Activated T-helper 1 cell treated with anti-CD3 and anti-CD28 coated beads, Interleukin-12 subunit alpha, Interleukin-12 subunit beta, Interleukin-2, Interleukin-4 antibody, amounts not matched to agents 30 ng/mL and 10 ng/mL and 1 ng/mL, durations not matched to agents 14 hours and 24 hours and 36 hours (primary cell): ENCODE measurements at regions not wholly inside any gene's neighbourhood (a gene's known extent, or its start where the extent isn't known, plus 50 kb on each side); places are given as distances from the start of the nearest gene placed in this dataset.
"Not testable (repeated sequence)": the region's sequence is repeated elsewhere in the genome, so short reads cannot be mapped to it uniquely, and the experiment has no call there.

Experiments used
- DNase-seq: peaks from one replicate; pipeline ENCODE4 v3.0.0; 2021; ENCODE audit warnings: low spot score
- H3K27ac Mint-ChIP-seq: one replicate; pipeline ENCODE4 v1.8.0; 2021; ENCODE audit warnings: mild to moderate bottlenecking, mixed read lengths
- H3K27me3 Mint-ChIP-seq: one replicate; pipeline ENCODE4 v1.8.0; 2022; ENCODE audit warnings: mild to moderate bottlenecking, moderate library complexity, mixed read lengths; ENCODE audit not compliant: insufficient read depth
- H3K36me3 Mint-ChIP-seq: one replicate; pipeline ENCODE4 v1.8.0; 2021; ENCODE audit warnings: low read depth, mixed read lengths
- H3K4me1 Mint-ChIP-seq: one replicate; pipeline ENCODE4 v1.8.0; 2021; ENCODE audit warnings: low read depth, mixed read lengths
- H3K4me3 Mint-ChIP-seq: one replicate; pipeline ENCODE4 v1.8.0; 2021; ENCODE audit warnings: mild to moderate bottlenecking, moderate library complexity, mixed read lengths
- H3K9me3 Mint-ChIP-seq: one replicate; pipeline ENCODE4 v1.8.0; 2021; ENCODE audit warnings: mixed read lengths
- intact Hi-C: fragments of 100-400 bp; cut with micrococcal nuclease; formaldehyde crosslinking; loops from one replicate; pipeline ENCODE4 v1.15.1; 2024

- no peaks in the 10 kb centered on the region for H3K27me3 Mint-ChIP-seq
- no peak overlapping the region for H3K27ac Mint-ChIP-seq
- intact Hi-C loops: no loop called here
- no peaks in the 10 kb centered on the region for H3K36me3 Mint-ChIP-seq
- no peaks in the 10 kb centered on the region for H3K4me1 Mint-ChIP-seq
- no peak for DNase-seq
- H3K4me3 Mint-ChIP-seq: no peak overlapping the region
- H3K9me3 Mint-ChIP-seq: peaks cover 9% of the 10 kb centered on the region
Observed at GRCh38 chr1:104294259-104294658, 544.6 kb downstream of the AMY1C start.

- H3K4me3 Mint-ChIP-seq: no peak overlapping the region
- no peaks in the 10 kb centered on the region for H3K4me1 Mint-ChIP-seq
- no peaks in the 10 kb centered on the region for H3K36me3 Mint-ChIP-seq
- no peak for DNase-seq
- H3K27ac Mint-ChIP-seq: no peak overlapping the region
- H3K9me3 Mint-ChIP-seq: peaks cover 9% of the 10 kb centered on the region
- H3K27me3 Mint-ChIP-seq: no peaks in the 10 kb centered on the region
- intact Hi-C loops: no loop called here
Observed at GRCh38 chr1:104295511-104295910, 545.8 kb downstream of the AMY1C start.

GRCh38 chr1:104309673-104310072 is 560.0 kb downstream of the AMY1C start:
- Mint-ChIP-seq H3K36me3 (no peaks in the 10 kb centered on the region), H3K9me3 (peaks cover 10% of the 10 kb centered on the region), H3K4me1 (no peaks in the 10 kb centered on the region), H3K4me3 (no peak overlapping the region), H3K27me3 (no peaks in the 10 kb centered on the region), H3K27ac (no peak overlapping the region)
- DNase-seq: no peak
- intact Hi-C loops: no loop called here

- Mint-ChIP-seq H3K9me3 (peaks cover 18% of the 10 kb centered on the region), H3K27ac (no peak overlapping the region), H3K4me1 (no peaks in the 10 kb centered on the region), H3K27me3 (no peaks in the 10 kb centered on the region), H3K4me3 (no peak overlapping the region), H3K36me3 (no peaks in the 10 kb centered on the region)
- intact Hi-C loops: no loop called here
- no peak for DNase-seq
Observed at GRCh38 chr1:104315823-104316222, 566.1 kb downstream of the AMY1C start.

GRCh38 chr1:104322131-104322530 is 572.4 kb downstream of the AMY1C start:
- Mint-ChIP-seq H3K27me3 (no peaks in the 10 kb centered on the region), H3K36me3 (no peaks in the 10 kb centered on the region), H3K4me1 (no peaks in the 10 kb centered on the region), H3K4me3 (no peak overlapping the region), H3K27ac (no peak overlapping the region), H3K9me3 (peaks cover 16% of the 10 kb centered on the region)
- intact Hi-C loops: no loop called here
- no peak for DNase-seq

GRCh38 chr1:104329278-104329677 is 579.6 kb downstream of the AMY1C start:
- Mint-ChIP-seq H3K27me3 (no peaks in the 10 kb centered on the region), H3K4me3 (no peak overlapping the region), H3K36me3 (no peaks in the 10 kb centered on the region), H3K27ac (no peak overlapping the region), H3K9me3 (peaks cover 20% of the 10 kb centered on the region), H3K4me1 (no peaks in the 10 kb centered on the region)
- intact Hi-C loops: no loop called here
- no peak for DNase-seq

GRCh38 chr1:104331763-104332162 is 582.1 kb downstream of the AMY1C start:
- peaks cover 20% of the 10 kb centered on the region for H3K9me3 Mint-ChIP-seq

GRCh38 chr1:104337927-104338326 is 588.2 kb downstream of the AMY1C start:
- H3K36me3 Mint-ChIP-seq, H3K4me3 Mint-ChIP-seq, H3K27me3 Mint-ChIP-seq, DNase-seq, H3K27ac Mint-ChIP-seq, H3K4me1 Mint-ChIP-seq, intact Hi-C loops: not testable (repeated sequence)
- H3K9me3 Mint-ChIP-seq: peaks cover 27% of the 10 kb centered on the region

More at GRCh38 chr1:104331763-104332162, 582.1 kb downstream of the AMY1C start:
- H3K27ac Mint-ChIP-seq: no peak overlapping the region
- H3K36me3 Mint-ChIP-seq: no peaks in the 10 kb centered on the region
- no peaks in the 10 kb centered on the region for H3K27me3 Mint-ChIP-seq
- H3K4me1 Mint-ChIP-seq: no peaks in the 10 kb centered on the region
- no peak for DNase-seq
- intact Hi-C loops: no loop called here
- H3K4me3 Mint-ChIP-seq: no peak overlapping the region

GRCh38 chr1:104341944-104342343 is 592.2 kb downstream of the AMY1C start:
- Mint-ChIP-seq H3K4me3 (no peak overlapping the region), H3K9me3 (peaks cover 14% of the 10 kb centered on the region), H3K36me3 (no peaks in the 10 kb centered on the region), H3K4me1 (no peaks in the 10 kb centered on the region), H3K27me3 (no peaks in the 10 kb centered on the region), H3K27ac (no peak overlapping the region)
- DNase-seq: no peak
- intact Hi-C loops: no loop called here

GRCh38 chr1:104348277-104348676 is 598.6 kb downstream of the AMY1C start:
- H3K27me3 Mint-ChIP-seq: peaks cover 2% of the 10 kb centered on the region
- intact Hi-C loops: no loop called here
- no peak for DNase-seq
- H3K4me1 Mint-ChIP-seq: no peaks in the 10 kb centered on the region
- H3K36me3 Mint-ChIP-seq: no peaks in the 10 kb centered on the region
- peaks cover 4% of the 10 kb centered on the region for H3K9me3 Mint-ChIP-seq
- H3K27ac Mint-ChIP-seq: no peak overlapping the region
- H3K4me3 Mint-ChIP-seq: no peak overlapping the region

GRCh38 chr1:104353580-104353979 is 603.9 kb downstream of the AMY1C start:
- no peaks in the 10 kb centered on the region for H3K4me1 Mint-ChIP-seq
- DNase-seq: no peak
- H3K4me3 Mint-ChIP-seq: no peak overlapping the region
- no peak overlapping the region for H3K27ac Mint-ChIP-seq
- no peaks in the 10 kb centered on the region for H3K9me3 Mint-ChIP-seq
- H3K36me3 Mint-ChIP-seq: no peaks in the 10 kb centered on the region
- peaks cover 2% of the 10 kb centered on the region for H3K27me3 Mint-ChIP-seq
- intact Hi-C loops: no loop called here

- DNase-seq: no peak
- peaks cover 9% of the 10 kb centered on the region for H3K9me3 Mint-ChIP-seq
- H3K27ac Mint-ChIP-seq: no peak overlapping the region
- intact Hi-C loops: no loop called here
- no peaks in the 10 kb centered on the region for H3K36me3 Mint-ChIP-seq
- H3K4me1 Mint-ChIP-seq: no peaks in the 10 kb centered on the region
- H3K4me3 Mint-ChIP-seq: no peak overlapping the region
- H3K27me3 Mint-ChIP-seq: no peaks in the 10 kb centered on the region
Observed at GRCh38 chr1:104358086-104358485, 608.4 kb downstream of the AMY1C start.

GRCh38 chr1:104358621-104359020 is 608.9 kb downstream of the AMY1C start:
- Mint-ChIP-seq H3K4me1 (no peaks in the 10 kb centered on the region), H3K9me3 (peaks cover 9% of the 10 kb centered on the region), H3K27ac (no peak overlapping the region), H3K4me3 (no peak overlapping the region), H3K27me3 (no peaks in the 10 kb centered on the region), H3K36me3 (no peaks in the 10 kb centered on the region)
- no peak for DNase-seq
- intact Hi-C loops: no loop called here

- Mint-ChIP-seq H3K4me1 (no peaks in the 10 kb centered on the region), H3K36me3 (no peaks in the 10 kb centered on the region), H3K4me3 (no peak overlapping the region), H3K9me3 (peaks cover 21% of the 10 kb centered on the region), H3K27ac (no peak overlapping the region), H3K27me3 (no peaks in the 10 kb centered on the region)
- no peak for DNase-seq
- intact Hi-C loops: no loop called here
Observed at GRCh38 chr1:104378414-104378813, 628.7 kb downstream of the AMY1C start.
